ENCODE measurements at regions not wholly inside any gene's neighbourhood (a gene's known extent, or its start where the extent isn't known, plus 50 kb on each side); places are given as distances from the start of the nearest gene placed in this dataset.

GRCh38 chrX:2581296-2581695 lies 80.5 kb upstream of the DHRSX start:
- POLR2A ChIA-PET: no interaction called here
- TF ChIP-seq ZNF621 (tag by site-specific recombination; IDR thresholded peaks at IDR 0.05): no peak
- no peak for TF ChIP-seq ZNF624 (tag by site-specific recombination; IDR thresholded peaks at IDR 0.05)
- TF ChIP-seq PRDM2 (tag by site-specific recombination; IDR thresholded peaks at IDR 0.05; ENCODE audit: borderline replicate concordance): no peak
- no peak for TF ChIP-seq ZNF366 (tag by site-specific recombination; conservative IDR thresholded peaks at IDR 0.05)
- no peak for TF ChIP-seq ZNF24 (tag by site-specific recombination; IDR thresholded peaks at IDR 0.05)
- TF ChIP-seq ZNF175 (tag by site-specific recombination; IDR thresholded peaks at IDR 0.05): no peak
- TF ChIP-seq ZNF416 (tag by site-specific recombination; IDR thresholded peaks at IDR 0.05): no peak
- TF ChIP-seq ZNF280C (tag by site-specific recombination; IDR thresholded peaks at IDR 0.05): no peak
- TF ChIP-seq ZNF600 (tag by site-specific recombination; IDR thresholded peaks at IDR 0.05): no peak
- no peak for TF ChIP-seq ZFHX2 (tag by site-specific recombination; conservative IDR thresholded peaks at IDR 0.05)
- no peak for TF ChIP-seq ZNF18 (tag by site-specific recombination; IDR thresholded peaks at IDR 0.05)
- H3K4me1 ChIP-seq (ENCODE audit: control insufficient read depth, insufficient read depth, low read length): peaks cover 16% of the 10 kb centered on the region
- H3K9me3 ChIP-seq (ENCODE audit: control insufficient read depth, insufficient read depth, low read depth, low read length): no peaks in the 10 kb centered on the region
- CTCF ChIA-PET: no interaction called here
- no peaks in the 10 kb centered on the region for H3K36me3 ChIP-seq (ENCODE audit: control insufficient read depth in 2 of 2, insufficient read depth in 1 of 2, low read length in 2 of 2)
- no peak overlapping the region for H3K4me3 ChIP-seq (ENCODE audit: low read depth, low read length)
- H3K27ac ChIP-seq (ENCODE audit: extremely low read depth, low read depth, low read length): no peak overlapping the region

- ChIA-PET POLR2A (no interaction called here), CTCF (no interaction called here)
- Histone ChIP-seq H3K27ac (ENCODE audit: extremely low read depth, low read depth, low read length) (no peak overlapping the region), H3K4me1 (ENCODE audit: control insufficient read depth, insufficient read depth, low read length) (peaks cover 22% of the 10 kb centered on the region), H3K36me3 (ENCODE audit: control insufficient read depth in 2 of 2, insufficient read depth in 1 of 2, low read length in 2 of 2) (no peaks in the 10 kb centered on the region), H3K4me3 (ENCODE audit: low read depth, low read length) (no peak overlapping the region), H3K9me3 (ENCODE audit: control insufficient read depth, insufficient read depth, low read depth, low read length) (no peaks in the 10 kb centered on the region)
- TF ChIP-seq ZNF2 (tag by site-specific recombination; IDR thresholded peaks at IDR 0.05): no peak
- no peak for TF ChIP-seq ZNF146 (tag by site-specific recombination; IDR thresholded peaks at IDR 0.05)
- TF ChIP-seq ZBTB26 (tag by site-specific recombination; optimal IDR thresholded peaks at IDR 0.05): no peak
- TF ChIP-seq ZNF155 (tag by site-specific recombination; IDR thresholded peaks at IDR 0.05): no peak
- no peak for TF ChIP-seq WT1 (tag by site-specific recombination; IDR thresholded peaks at IDR 0.05)
- TF ChIP-seq ZSCAN18 (tag by site-specific recombination; IDR thresholded peaks at IDR 0.05): no peak
- no peak for TF ChIP-seq ZNF223 (tag by site-specific recombination; IDR thresholded peaks at IDR 0.05)
- TF ChIP-seq ZNF658 (tag by site-specific recombination; IDR thresholded peaks at IDR 0.05): no peak
Observed at GRCh38 chrX:2578864-2579263, 78.1 kb upstream of the DHRSX start.

Data from HEK293 (cell line).